GM18511 (cell line): ENCODE measurements at regions not wholly inside any gene's neighbourhood (a gene's known extent, or its start where the extent isn't known, plus 50 kb on each side); places are given as distances from the start of the nearest gene placed in this dataset.
"Not testable (repeated sequence)": the region's sequence is repeated elsewhere in the genome, so short reads cannot be mapped to it uniquely, and the experiment has no call there.

Source experiments
- ATAC-seq: cut with Tn5 transposase; IDR thresholded peaks from one replicate; pipeline ENCODE4 v1.9.1; 2021; ENCODE audit warnings: mild to moderate bottlenecking, moderate library complexity; ENCODE audit not compliant: unreplicated experiment

- ATAC-seq = no peak
These were observed 399.5 kb upstream of the TNRC6C start for GRCh38 chr17:77558846-77559626.

GRCh38 chr17:77560381-77560780 lies 398.1 kb upstream of the TNRC6C start:
- no peak for ATAC-seq

- no peak for ATAC-seq
These were observed 397.7 kb upstream of the TNRC6C start for GRCh38 chr17:77560841-77561240.

- not testable (repeated sequence) for ATAC-seq
These were observed 396.1 kb upstream of the TNRC6C start for GRCh38 chr17:77562361-77562760.

GRCh38 chr17:77563439-77564102 lies 394.9 kb upstream of the TNRC6C start:
- no peak for ATAC-seq

GRCh38 chr17:77564278-77564920 lies 394.1 kb upstream of the TNRC6C start:
- no peak for ATAC-seq

GRCh38 chr17:77565166-77565565 lies 393.3 kb upstream of the TNRC6C start:
- no peak for ATAC-seq

- ATAC-seq = no peak
These were observed 392.4 kb upstream of the TNRC6C start for GRCh38 chr17:77566151-77566550.

- no peak for ATAC-seq
These were observed 391.9 kb upstream of the TNRC6C start for GRCh38 chr17:77566566-77567138.

GRCh38 chr17:77568540-77568939 lies 390.0 kb upstream of the TNRC6C start:
- ATAC-seq = no peak

- no peak for ATAC-seq
These were observed 388.5 kb upstream of the TNRC6C start for GRCh38 chr17:77569846-77570564.

GRCh38 chr17:77570565-77570898 lies 388.0 kb upstream of the TNRC6C start:
- no peak for ATAC-seq

- ATAC-seq = no peak
These were observed 387.1 kb upstream of the TNRC6C start for GRCh38 chr17:77571155-77571981.

GRCh38 chr17:77572065-77572601 lies 386.4 kb upstream of the TNRC6C start:
- ATAC-seq = no peak

- no peak for ATAC-seq
These were observed 385.7 kb upstream of the TNRC6C start for GRCh38 chr17:77572851-77573250.

- ATAC-seq = no peak
These were observed 381.0 kb upstream of the TNRC6C start for GRCh38 chr17:77577491-77577890.

GRCh38 chr17:77579131-77579530 lies 379.4 kb upstream of the TNRC6C start:
- no peak for ATAC-seq

GRCh38 chr17:77579682-77580081 lies 378.8 kb upstream of the TNRC6C start:
- ATAC-seq = no peak

- no peak for ATAC-seq
These were observed 377.8 kb upstream of the TNRC6C start for GRCh38 chr17:77580531-77581270.
